ENCODE measurements at regions not wholly inside any gene's neighbourhood (a gene's known extent, or its start where the extent isn't known, plus 50 kb on each side); places are given as distances from the start of the nearest gene placed in this dataset.

DNA sequence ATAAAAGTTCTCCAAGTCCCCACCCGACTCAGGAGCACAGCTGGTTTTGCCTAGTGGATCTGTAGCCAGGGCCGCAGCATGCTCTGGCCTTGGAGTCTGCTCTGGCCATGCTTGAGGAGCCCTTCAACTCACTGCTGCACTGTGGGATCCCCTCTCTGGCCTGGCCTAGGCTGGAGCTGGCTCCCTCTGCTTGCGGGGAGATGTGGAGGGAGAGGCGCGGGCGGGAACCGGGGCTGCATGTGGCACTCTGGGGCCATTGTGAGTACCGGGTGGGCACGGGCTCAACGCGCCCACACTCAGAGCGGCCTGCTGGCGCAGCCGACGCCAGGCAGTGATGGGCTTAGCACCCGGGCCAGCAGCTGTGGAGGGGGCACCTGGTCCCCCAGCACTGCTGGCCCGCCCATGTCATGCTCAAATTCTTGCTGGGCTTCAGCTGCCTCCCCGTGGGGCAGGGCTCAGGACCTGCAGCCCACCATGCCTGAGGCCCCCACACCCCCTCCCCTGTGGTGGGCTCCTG lies 57.0 kb upstream of the ATP12A start:
- Mint-ChIP-seq H3K27ac (ENCODE audit: unreplicated experiment) (no peak overlapping the region), H3K36me3 (ENCODE audit: unreplicated experiment) (no peaks in the 10 kb centered on the region), H3K9me3 (ENCODE audit: unreplicated experiment) (no peaks in the 10 kb centered on the region), H3K27me3 (ENCODE audit: unreplicated experiment) (no peaks in the 10 kb centered on the region), H3K4me3 (ENCODE audit: unreplicated experiment) (no peak overlapping the region), H3K4me1 (ENCODE audit: unreplicated experiment) (no peaks in the 10 kb centered on the region)
- peak; percentile 82 for DNase-seq (ENCODE audit: extremely low spot score, unreplicated experiment)
- TF ChIP-seq, protein P1, sequence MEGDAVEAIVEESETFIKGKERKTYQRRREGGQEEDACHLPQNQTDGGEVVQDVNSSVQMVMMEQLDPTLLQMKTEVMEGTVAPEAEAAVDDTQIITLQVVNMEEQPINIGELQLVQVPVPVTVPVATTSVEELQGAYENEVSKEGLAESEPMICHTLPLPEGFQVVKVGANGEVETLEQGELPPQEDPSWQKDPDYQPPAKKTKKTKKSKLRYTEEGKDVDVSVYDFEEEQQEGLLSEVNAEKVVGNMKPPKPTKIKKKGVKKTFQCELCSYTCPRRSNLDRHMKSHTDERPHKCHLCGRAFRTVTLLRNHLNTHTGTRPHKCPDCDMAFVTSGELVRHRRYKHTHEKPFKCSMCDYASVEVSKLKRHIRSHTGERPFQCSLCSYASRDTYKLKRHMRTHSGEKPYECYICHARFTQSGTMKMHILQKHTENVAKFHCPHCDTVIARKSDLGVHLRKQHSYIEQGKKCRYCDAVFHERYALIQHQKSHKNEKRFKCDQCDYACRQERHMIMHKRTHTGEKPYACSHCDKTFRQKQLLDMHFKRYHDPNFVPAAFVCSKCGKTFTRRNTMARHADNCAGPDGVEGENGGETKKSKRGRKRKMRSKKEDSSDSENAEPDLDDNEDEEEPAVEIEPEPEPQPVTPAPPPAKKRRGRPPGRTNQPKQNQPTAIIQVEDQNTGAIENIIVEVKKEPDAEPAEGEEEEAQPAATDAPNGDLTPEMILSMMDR (IDR thresholded peaks at IDR 0.05): no peak

DNA sequence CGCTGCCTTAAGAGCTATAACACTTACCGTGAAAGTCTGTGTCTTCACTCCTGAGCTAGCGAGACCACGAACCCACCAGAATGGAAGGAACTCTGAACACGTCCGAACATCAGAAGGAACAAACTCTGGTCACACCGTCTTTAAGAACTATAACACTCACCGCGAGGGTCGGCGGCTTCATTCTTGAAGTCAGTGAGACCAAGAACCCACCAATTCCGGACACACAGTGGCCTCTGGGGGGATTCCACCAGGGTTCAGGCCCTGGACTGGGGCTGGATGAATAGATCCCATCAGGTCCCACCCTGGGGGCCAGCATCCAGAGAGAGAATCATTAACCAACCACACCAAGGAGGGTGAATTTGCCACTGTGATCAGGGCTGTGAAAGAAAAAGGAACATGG lies 55.8 kb upstream of the ATP12A start:
- TF ChIP-seq, protein P1 (IDR thresholded peaks at IDR 0.05): no peak

DNA sequence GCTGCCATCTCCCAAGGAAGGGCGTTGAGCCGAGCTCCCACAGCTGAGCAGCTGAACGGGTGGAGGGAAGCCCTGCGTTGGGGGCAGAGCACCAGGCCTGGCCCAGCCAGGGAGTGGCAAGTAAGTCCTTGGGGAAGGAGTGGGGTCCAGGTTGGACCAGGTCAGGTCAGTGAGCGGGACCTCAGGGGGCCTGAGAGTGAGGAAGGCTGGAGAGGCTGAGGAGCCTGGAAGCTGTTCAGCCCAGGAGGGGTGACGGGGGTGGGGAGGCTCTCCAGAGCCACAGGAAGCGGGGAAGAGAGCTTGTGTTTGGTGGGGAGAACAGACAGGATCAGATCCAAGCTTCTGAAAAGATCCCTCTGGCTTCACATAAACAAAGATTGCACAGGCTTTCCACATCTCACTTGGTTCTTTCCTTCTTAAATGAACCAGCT lies 55.4 kb upstream of the ATP12A start:
- no peak overlapping the region for H3K4me3 Mint-ChIP-seq (ENCODE audit: unreplicated experiment)
- DNase-seq (ENCODE audit: extremely low spot score, unreplicated experiment): no peak
- TF ChIP-seq, protein P1 (IDR thresholded peaks at IDR 0.05): no peak
- H3K27me3 Mint-ChIP-seq (ENCODE audit: unreplicated experiment): no peaks in the 10 kb centered on the region
- no peaks in the 10 kb centered on the region for H3K36me3 Mint-ChIP-seq (ENCODE audit: unreplicated experiment)
- no peak overlapping the region for H3K27ac Mint-ChIP-seq (ENCODE audit: unreplicated experiment)
- H3K4me1 Mint-ChIP-seq (ENCODE audit: unreplicated experiment): no peaks in the 10 kb centered on the region
- H3K9me3 Mint-ChIP-seq (ENCODE audit: unreplicated experiment): no peaks in the 10 kb centered on the region

More for the DNA sequence above, 55.8 kb upstream of the ATP12A start:
- DNase-seq (ENCODE audit: extremely low spot score, unreplicated experiment): peak; percentile 73
- Mint-ChIP-seq H3K36me3 (ENCODE audit: unreplicated experiment) (no peaks in the 10 kb centered on the region), H3K4me1 (ENCODE audit: unreplicated experiment) (no peaks in the 10 kb centered on the region), H3K27me3 (ENCODE audit: unreplicated experiment) (no peaks in the 10 kb centered on the region), H3K4me3 (ENCODE audit: unreplicated experiment) (no peak overlapping the region), H3K27ac (ENCODE audit: unreplicated experiment) (no peak overlapping the region), H3K9me3 (ENCODE audit: unreplicated experiment) (no peaks in the 10 kb centered on the region)

DNA sequence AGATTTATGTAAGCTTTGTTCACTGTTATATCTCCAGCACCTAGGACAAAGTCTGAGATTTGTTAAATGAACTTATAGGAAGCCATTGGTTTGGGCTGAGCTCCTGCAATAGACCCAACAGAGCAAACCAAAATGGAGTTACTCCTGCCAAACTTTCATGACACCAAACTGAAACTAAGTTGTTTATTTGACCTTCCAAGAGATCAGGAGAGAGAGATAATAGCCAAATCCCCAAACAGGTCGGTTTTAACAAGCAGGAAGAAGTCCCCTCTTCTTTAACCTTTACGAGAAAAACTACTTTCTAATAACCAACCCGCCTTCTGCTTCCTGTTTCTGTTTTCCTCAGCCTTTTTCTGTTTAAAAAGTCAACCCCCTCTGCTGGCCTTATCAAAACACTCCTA lies 54.9 kb upstream of the ATP12A start:
- no peaks in the 10 kb centered on the region for H3K4me1 Mint-ChIP-seq (ENCODE audit: unreplicated experiment)
- H3K27me3 Mint-ChIP-seq (ENCODE audit: unreplicated experiment): no peaks in the 10 kb centered on the region
- H3K4me3 Mint-ChIP-seq (ENCODE audit: unreplicated experiment): no peak overlapping the region
- no peaks in the 10 kb centered on the region for H3K9me3 Mint-ChIP-seq (ENCODE audit: unreplicated experiment)
- TF ChIP-seq, protein P1 (IDR thresholded peaks at IDR 0.05): no peak
- H3K36me3 Mint-ChIP-seq (ENCODE audit: unreplicated experiment): no peaks in the 10 kb centered on the region
- H3K27ac Mint-ChIP-seq (ENCODE audit: unreplicated experiment): no peak overlapping the region
- DNase-seq (ENCODE audit: extremely low spot score, unreplicated experiment): no peak

DNA sequence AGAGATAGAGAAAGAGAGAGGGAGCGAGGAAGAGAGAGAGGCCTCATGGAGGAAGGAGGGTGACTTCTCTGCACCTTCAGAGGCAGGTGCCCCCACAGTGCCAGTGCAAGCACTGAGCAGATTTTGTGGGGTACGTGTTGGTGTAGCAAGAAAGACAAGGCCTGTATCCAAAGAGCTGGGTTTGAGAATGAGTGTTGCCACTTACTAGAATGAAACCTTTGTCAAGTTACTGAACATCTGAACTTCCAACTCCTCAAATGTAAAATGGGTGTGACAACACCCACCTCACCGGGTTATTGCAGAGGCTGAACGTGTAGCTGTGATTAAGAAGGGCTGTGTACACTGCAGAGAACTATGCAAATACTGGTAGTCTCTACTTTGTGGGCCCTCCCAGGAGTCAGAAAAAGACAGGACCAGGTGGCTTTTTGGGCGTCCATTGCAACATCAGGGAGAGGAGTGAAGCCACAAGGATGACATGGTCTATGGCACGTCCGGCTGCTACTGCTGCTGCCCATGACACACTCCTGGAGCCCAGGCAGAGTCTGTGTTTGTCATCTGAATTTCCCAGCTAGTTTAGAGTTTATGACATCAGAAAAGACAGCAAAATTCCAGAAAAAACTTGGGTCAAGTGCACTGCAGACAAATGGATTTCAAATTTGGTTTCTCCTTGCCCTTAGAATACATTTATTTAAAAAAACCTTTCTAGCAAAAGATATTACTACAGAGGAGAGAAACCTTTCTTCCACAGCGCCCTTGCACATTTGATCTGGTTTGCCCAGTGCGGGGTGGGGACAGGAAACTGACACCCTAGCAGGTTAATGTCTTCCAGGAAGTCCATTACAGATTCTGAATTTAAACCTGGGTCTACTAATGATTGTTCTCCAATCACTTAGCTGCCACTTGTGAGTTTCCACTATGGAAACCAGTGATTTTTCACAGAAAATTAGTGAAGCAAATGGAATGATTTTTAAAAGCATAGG lies 54.0 kb upstream of the ATP12A start:
- no peak overlapping the region for H3K27ac Mint-ChIP-seq (ENCODE audit: unreplicated experiment)
- TF ChIP-seq, protein P1 (IDR thresholded peaks at IDR 0.05): no peak
- H3K4me1 Mint-ChIP-seq (ENCODE audit: unreplicated experiment): no peaks in the 10 kb centered on the region
- H3K4me3 Mint-ChIP-seq (ENCODE audit: unreplicated experiment): no peak overlapping the region
- H3K9me3 Mint-ChIP-seq (ENCODE audit: unreplicated experiment): no peaks in the 10 kb centered on the region
- DNase-seq (ENCODE audit: extremely low spot score, unreplicated experiment): peak; percentile 15
- no peaks in the 10 kb centered on the region for H3K27me3 Mint-ChIP-seq (ENCODE audit: unreplicated experiment)
- no peaks in the 10 kb centered on the region for H3K36me3 Mint-ChIP-seq (ENCODE audit: unreplicated experiment)
